Activated effector memory CD4-positive, alpha-beta T cell treated with anti-CD3 and anti-CD28 coated beads, Interleukin-2, amount 50 U/mL, for 16 hours (primary cell): ENCODE measurements at regions not wholly inside any gene's neighbourhood (a gene's known extent, or its start where the extent isn't known, plus 50 kb on each side); places are given as distances from the start of the nearest gene placed in this dataset.
"Not testable (repeated sequence)": the region's sequence is repeated elsewhere in the genome, so short reads cannot be mapped to it uniquely, and the experiment has no call there.

Experiments used
- DNase-seq: peaks from one replicate; pipeline ENCODE4 v3.0.0-alpha.2; 2020

DNA sequence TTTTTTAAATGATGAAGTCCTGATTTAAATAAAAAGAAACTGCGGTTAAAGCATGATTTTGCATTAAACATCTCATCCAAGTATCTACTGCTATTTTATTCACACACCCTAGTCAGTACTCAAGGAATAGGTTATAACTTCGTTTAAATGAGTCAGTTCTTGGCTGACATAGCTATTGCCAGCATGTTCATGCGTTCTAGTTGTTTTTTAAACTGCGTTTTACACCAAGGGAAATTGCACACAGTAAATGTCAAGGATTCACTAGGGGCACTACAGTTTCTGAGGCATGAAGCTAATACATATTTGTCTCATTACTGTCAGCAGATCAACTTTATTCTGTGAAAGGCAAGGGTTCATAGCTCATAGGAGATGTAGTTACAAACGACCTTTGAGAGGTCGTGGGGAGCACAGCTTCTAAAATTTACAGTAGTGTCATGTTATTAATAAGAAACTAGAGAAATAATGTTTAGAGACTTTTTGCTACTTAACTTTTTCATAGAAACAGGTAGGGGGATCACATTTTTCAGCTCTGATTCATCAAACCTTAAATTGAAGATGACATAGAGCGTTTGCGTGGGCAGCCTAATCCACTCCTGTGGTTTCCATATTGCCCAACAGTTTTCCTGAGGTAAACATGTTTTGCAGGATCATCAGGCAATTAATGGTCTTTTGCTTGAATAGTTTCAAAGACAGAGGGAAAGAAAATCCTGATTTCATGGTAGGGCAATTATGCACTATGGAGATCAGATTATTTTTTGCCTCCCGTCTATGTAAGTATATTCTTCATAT, 2222.7 kb upstream of the WWC1 start:
- no peak for DNase-seq

DNA sequence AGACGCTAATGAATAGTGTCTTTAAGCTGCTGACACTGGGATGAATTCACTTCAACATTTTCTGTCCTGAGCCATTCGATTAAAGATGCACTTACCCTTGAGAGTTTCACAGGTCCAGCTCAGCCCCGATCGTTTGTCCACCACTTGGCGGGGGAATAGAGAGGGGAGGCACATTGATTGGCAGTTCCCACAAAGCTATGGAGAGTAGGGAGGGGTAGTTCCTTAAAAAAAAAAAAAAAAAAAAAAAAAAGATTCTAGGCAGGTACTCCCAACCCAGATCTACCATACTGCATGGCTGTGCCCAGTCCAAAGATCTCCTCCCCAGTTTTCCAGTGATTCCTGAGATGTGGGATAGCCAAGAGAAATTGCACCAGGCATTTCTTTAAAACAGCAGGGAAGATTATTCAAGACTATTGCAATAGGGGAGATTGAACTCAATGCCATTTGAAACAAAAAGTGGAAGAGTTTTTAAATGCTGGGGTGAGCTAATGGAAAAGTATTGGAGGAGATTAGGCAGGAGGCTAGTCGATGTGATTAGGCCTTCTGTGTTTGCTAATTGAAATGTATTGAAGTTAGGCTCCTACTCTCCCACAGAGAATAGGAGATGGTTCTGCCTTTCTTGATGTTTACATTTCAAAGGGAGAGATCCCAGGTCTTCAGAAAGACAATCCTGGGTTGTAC, 2217.4 kb upstream of the WWC1 start:
- no peak for DNase-seq

- DNase-seq = no peak
These were observed 2216.6 kb upstream of the WWC1 start for GRCh38 chr5:166074582-166075481.

GRCh38 chr5:166083183-166083959, 2208.1 kb upstream of the WWC1 start:
- no peak for DNase-seq

GRCh38 chr5:166086568-166086967, 2204.9 kb upstream of the WWC1 start:
- no peak for DNase-seq

- no peak for DNase-seq
These were observed 2202.9 kb upstream of the WWC1 start for GRCh38 chr5:166088389-166089039.

- DNase-seq = no peak
These were observed 2199.5 kb upstream of the WWC1 start for GRCh38 chr5:166091931-166092330.

DNA sequence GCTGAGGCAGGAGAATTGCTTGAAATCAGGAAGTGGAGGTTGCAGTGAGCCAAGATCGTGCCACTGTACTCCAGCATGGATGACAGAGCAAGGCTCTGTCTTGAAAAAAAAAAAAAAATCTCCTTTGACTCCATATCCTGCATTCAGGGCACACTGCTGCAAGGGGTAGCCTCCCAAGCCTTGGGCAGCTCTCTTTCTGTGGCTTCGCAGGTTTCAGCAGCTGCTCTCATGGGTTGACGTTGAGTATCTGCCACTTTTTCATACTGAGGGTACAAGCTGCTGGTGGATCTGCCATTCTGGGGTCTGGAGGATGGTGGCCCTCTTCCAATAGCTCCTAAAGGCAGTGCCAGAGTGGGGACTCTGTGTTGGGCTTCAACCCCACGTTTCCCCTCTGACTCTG, 2198.1 kb upstream of the WWC1 start:
- no peak for DNase-seq

GRCh38 chr5:166102947-166103346, 2188.5 kb upstream of the WWC1 start:
- DNase-seq = no peak

DNA sequence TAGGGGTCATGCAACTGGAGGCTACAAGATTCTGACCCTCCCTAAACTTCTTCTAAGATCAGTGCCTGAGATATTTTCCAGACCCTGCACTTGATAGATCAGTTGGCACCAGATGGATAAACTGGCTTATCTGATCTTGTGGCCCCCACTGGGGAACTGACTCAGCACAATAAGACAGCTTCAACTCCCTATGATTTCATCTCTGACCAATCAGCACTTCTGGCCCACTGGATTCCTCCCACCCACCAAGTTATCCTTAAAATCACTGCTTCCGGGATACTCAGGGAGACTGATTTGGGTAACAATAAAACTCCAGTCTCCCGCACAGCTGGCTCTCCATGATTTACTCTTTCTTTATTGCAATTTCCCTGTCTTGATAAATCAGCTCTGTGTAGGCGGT, 2180.4 kb upstream of the WWC1 start:
- DNase-seq = no peak

GRCh38 chr5:166117072-166118066, 2174.1 kb upstream of the WWC1 start:
- no peak for DNase-seq

DNA sequence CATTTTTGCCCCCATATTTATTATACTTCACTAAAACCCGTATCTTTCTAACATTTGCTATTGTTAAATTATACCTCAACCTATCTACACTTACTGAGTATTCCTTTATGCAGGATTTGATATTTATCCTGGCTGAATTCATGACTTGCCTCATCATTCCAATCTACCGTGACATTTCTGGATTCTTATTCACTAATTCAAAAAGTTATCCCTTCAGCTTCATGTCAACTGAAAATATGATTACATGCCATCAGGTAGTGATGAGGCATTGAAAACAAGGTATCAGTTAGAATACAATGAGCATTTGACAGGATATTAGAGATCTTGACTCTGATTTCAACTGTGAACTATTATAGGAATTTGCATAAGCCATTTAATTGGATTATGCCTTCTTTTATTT, 2171.9 kb upstream of the WWC1 start:
- DNase-seq = no peak

GRCh38 chr5:166123717-166124116, 2167.7 kb upstream of the WWC1 start:
- no peak for DNase-seq

- no peak for DNase-seq
These were observed 2163.5 kb upstream of the WWC1 start for GRCh38 chr5:166127766-166128570.

DNA sequence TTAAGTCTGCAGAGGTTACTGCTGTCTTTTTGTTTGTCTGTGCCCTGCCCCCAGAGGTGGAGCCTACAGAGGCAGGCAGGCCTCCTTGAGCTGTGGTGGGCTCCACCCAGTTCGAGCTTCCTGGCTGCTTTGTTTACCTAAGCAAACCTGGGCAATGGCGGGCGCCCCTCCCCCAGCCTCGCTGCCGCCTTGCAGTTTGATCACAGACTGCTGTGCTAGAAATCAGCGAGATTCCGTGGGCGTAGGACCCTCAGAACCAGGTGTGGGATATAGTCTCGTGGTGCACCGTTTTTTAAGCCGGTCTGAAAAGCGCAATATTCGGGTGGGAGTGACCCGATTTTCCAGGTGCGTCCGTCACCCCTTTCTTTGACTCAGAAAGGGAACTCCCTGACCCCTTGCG, 2146.3 kb upstream of the WWC1 start:
- not testable (repeated sequence) for DNase-seq

- DNase-seq = no peak
These were observed 2127.3 kb upstream of the WWC1 start for GRCh38 chr5:166163996-166164610.

DNA sequence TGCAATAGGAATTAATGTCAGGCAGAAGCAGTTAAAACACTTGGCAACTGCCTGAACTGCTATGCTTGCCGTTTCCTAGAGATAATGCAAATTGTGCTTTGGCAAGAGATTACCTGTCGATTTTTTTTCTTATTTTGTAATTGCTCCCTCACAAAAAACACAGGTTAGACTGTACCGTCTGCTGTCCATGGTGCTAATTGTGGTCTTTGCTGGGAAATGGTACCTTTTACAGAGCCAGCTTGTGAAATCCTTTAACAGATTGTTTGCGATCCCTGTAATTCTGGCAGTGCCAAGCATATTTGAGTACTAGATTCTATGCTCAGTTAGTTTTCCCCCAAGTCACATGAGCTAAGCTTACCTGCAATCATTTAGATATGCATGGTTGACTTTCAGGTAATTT, 2125.8 kb upstream of the WWC1 start:
- no peak for DNase-seq

- no peak for DNase-seq
These were observed 2125.4 kb upstream of the WWC1 start for GRCh38 chr5:166166071-166166470.

- DNase-seq = no peak
These were observed 2118.8 kb upstream of the WWC1 start for GRCh38 chr5:166172597-166172996.
